GM19372 (cell line): ENCODE measurements at regions not wholly inside any gene's neighbourhood (a gene's known extent, or its start where the extent isn't known, plus 50 kb on each side); places are given as distances from the start of the nearest gene placed in this dataset.

Experiments
- ATAC-seq: cut with Tn5 transposase; IDR thresholded peaks from one replicate; pipeline ENCODE4 v1.9.1; 2021; ENCODE audit warnings: mild to moderate bottlenecking, low read depth, moderate library complexity; ENCODE audit not compliant: unreplicated experiment

GRCh38 chr17:69761767-69762321, 313.2 kb upstream of the KCNJ16 start:
- no peak for ATAC-seq

- no peak for ATAC-seq
Observed at GRCh38 chr17:69762359-69762758, 312.7 kb upstream of the KCNJ16 start.

GRCh38 chr17:69762766-69763165, 312.3 kb upstream of the KCNJ16 start:
- no peak for ATAC-seq

GRCh38 chr17:69763503-69763902, 311.5 kb upstream of the KCNJ16 start:
- no peak for ATAC-seq

GRCh38 chr17:69764146-69764545, 310.9 kb upstream of the KCNJ16 start:
- no peak for ATAC-seq

- ATAC-seq, result no peak
Observed at GRCh38 chr17:69769050-69769449, 306.0 kb upstream of the KCNJ16 start.

GRCh38 chr17:69773081-69773480, 301.9 kb upstream of the KCNJ16 start:
- no peak for ATAC-seq

- ATAC-seq, result no peak
Observed at GRCh38 chr17:69779378-69780214, 295.4 kb upstream of the KCNJ16 start.

- no peak for ATAC-seq
Observed at GRCh38 chr17:69783865-69784264, 291.2 kb upstream of the KCNJ16 start.

- no peak for ATAC-seq
Observed at GRCh38 chr17:69788957-69789356, 286.1 kb upstream of the KCNJ16 start.

GRCh38 chr17:69796078-69796477, 278.9 kb upstream of the KCNJ16 start:
- ATAC-seq, result no peak

GRCh38 chr17:69800870-69801269, 274.2 kb upstream of the KCNJ16 start:
- ATAC-seq, result no peak

GRCh38 chr17:69801368-69801767, 273.7 kb upstream of the KCNJ16 start:
- no peak for ATAC-seq

- ATAC-seq, result no peak
Observed at GRCh38 chr17:69802045-69802740, 272.8 kb upstream of the KCNJ16 start.

- no peak for ATAC-seq
Observed at GRCh38 chr17:69809331-69809730, 265.7 kb upstream of the KCNJ16 start.

- ATAC-seq, result no peak
Observed at GRCh38 chr17:69810326-69810965, 264.6 kb upstream of the KCNJ16 start.

GRCh38 chr17:69812240-69812837, 262.7 kb upstream of the KCNJ16 start:
- ATAC-seq, result no peak

GRCh38 chr17:69814031-69814430, 261.0 kb upstream of the KCNJ16 start:
- no peak for ATAC-seq

- ATAC-seq, result no peak
Observed at GRCh38 chr17:69815406-69815805, 259.6 kb upstream of the KCNJ16 start.

GRCh38 chr17:69818467-69818866, 256.6 kb upstream of the KCNJ16 start:
- no peak for ATAC-seq
